ENCODE measurements at regions not wholly inside any gene's neighbourhood (a gene's known extent, or its start where the extent isn't known, plus 50 kb on each side); places are given as distances from the start of the nearest gene placed in this dataset.

DNA sequence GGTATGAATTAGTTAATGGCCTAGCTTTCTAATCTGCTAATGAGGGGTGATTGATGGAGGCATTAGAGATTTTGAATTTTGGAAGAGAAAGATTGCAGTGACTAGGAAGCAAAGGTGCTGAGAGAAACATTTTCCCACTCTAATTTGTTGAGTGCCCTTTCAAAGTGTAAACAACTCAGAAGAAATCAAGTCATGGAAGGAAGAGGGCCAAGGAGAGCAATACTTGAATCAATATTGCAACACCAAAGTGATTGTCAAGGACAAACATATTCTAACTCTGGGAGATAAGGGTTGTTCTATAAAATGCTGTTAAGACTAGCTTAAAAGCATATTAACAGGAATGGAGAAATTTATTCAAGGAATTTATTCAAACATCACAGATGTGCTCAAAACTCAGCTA, 182.7 kb upstream of the FERMT1 start:
- Histone ChIP-seq H3K4me3 (ENCODE audit: low read length) (no peak overlapping the region), H3K27me3 (ENCODE audit: control insufficient read depth in 1 of 2, insufficient read depth in 2 of 2, low read length in 2 of 2) (no peaks in the 10 kb centered on the region), H3K4me1 (ENCODE audit: insufficient read depth, low read length) (no peaks in the 10 kb centered on the region), H3K9me3 (ENCODE audit: control insufficient read depth in 1 of 2, insufficient read depth in 1 of 2, low read length in 2 of 2) (peaks cover 0 to 3% of the 10 kb centered on the region in 2 experiments), H3K27ac (ENCODE audit: low read depth in 1 of 2, low read length in 2 of 2) (no peak overlapping the region), H3K36me3 (ENCODE audit: insufficient read depth, low read length) (no peaks in the 10 kb centered on the region)
- H3K4me3 Mint-ChIP-seq = no peak overlapping the region
- intact Hi-C loops (cut with DNase I, micrococcal nuclease) = no loop called here
- no peaks in the 10 kb centered on the region for H3K36me3 Mint-ChIP-seq (ENCODE audit: low read depth)
- no peak overlapping the region for H3K27ac Mint-ChIP-seq
- H3K9me3 Mint-ChIP-seq = peaks cover 4% of the 10 kb centered on the region
- ChIA-PET CTCF (no interaction called here), POLR2A (no interaction called here)
- ATAC-seq (ENCODE audit: poor library complexity) = no peak
- H3K4me1 Mint-ChIP-seq (ENCODE audit: low read depth) = no peaks in the 10 kb centered on the region
- TF ChIP-seq, protein P1, sequence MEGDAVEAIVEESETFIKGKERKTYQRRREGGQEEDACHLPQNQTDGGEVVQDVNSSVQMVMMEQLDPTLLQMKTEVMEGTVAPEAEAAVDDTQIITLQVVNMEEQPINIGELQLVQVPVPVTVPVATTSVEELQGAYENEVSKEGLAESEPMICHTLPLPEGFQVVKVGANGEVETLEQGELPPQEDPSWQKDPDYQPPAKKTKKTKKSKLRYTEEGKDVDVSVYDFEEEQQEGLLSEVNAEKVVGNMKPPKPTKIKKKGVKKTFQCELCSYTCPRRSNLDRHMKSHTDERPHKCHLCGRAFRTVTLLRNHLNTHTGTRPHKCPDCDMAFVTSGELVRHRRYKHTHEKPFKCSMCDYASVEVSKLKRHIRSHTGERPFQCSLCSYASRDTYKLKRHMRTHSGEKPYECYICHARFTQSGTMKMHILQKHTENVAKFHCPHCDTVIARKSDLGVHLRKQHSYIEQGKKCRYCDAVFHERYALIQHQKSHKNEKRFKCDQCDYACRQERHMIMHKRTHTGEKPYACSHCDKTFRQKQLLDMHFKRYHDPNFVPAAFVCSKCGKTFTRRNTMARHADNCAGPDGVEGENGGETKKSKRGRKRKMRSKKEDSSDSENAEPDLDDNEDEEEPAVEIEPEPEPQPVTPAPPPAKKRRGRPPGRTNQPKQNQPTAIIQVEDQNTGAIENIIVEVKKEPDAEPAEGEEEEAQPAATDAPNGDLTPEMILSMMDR (IDR thresholded peaks at IDR 0.05) = no peak
- H3K27me3 Mint-ChIP-seq = no peaks in the 10 kb centered on the region
- DNase-seq = no peak

DNA sequence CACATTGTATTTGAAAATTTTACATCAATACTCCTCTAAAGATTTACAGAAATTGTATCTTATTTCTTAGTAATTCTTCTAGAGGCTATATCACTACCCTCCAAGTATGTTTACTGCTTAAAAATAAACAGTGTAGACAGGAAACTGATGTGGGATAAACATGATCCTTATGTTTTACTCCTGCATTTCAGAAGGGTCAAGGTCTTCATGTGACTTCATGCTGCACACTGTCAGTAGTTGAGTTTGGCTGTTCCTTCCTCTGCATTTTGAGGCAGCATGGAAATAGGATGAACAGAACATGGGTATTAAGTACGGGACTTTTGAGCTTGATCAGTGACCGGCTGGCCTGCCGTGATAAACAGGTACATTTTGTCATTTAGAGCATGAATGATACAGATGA, 179.2 kb upstream of the FERMT1 start:
- Mint-ChIP-seq H3K4me1 (ENCODE audit: low read depth) (no peaks in the 10 kb centered on the region), H3K4me3 (no peak overlapping the region), H3K27me3 (no peaks in the 10 kb centered on the region), H3K27ac (no peak overlapping the region), H3K36me3 (ENCODE audit: low read depth) (no peaks in the 10 kb centered on the region), H3K9me3 (no peaks in the 10 kb centered on the region)
- no peaks in the 10 kb centered on the region for H3K36me3 ChIP-seq (ENCODE audit: insufficient read depth, low read length)
- no peak for DNase-seq
- H3K9me3 ChIP-seq (ENCODE audit: control insufficient read depth in 1 of 2, insufficient read depth in 1 of 2, low read length in 2 of 2) = peaks cover 0 to 3% of the 10 kb centered on the region in 2 experiments
- POLR2A ChIA-PET = no interaction called here
- no peak overlapping the region for H3K27ac ChIP-seq (ENCODE audit: low read depth in 1 of 2, low read length in 2 of 2)
- no peak for ATAC-seq (ENCODE audit: poor library complexity)
- intact Hi-C loops (cut with DNase I, micrococcal nuclease) = no loop called here
- H3K4me1 ChIP-seq (ENCODE audit: insufficient read depth, low read length) = no peaks in the 10 kb centered on the region
- H3K27me3 ChIP-seq (ENCODE audit: control insufficient read depth in 1 of 2, insufficient read depth in 2 of 2, low read length in 2 of 2) = no peaks in the 10 kb centered on the region
- TF ChIP-seq, protein P1 (IDR thresholded peaks at IDR 0.05) = no peak
- CTCF ChIA-PET = no interaction called here
- no peak overlapping the region for H3K4me3 ChIP-seq (ENCODE audit: low read length)

DNA sequence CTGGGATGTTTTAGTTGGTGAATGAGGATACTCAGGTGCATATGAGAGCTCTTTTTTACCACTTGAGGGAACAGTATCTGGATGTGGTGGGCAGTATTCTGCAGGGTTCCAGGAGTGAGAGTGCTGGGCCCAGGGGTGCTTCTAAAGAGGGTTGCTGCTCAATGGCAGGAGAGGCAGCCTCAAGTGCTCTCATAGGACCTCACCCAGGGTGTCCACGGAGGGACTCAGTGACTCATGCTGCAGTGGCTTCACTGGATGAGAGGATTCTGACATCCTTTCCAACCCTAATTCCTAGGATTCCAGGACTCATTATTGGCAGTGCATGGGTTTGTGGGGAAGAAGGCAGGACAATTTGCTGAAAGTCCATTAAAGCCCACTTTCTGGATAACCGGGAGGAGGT, 176.6 kb upstream of the FERMT1 start:
- TF ChIP-seq, protein P1 (IDR thresholded peaks at IDR 0.05) = no peak
- Mint-ChIP-seq H3K36me3 (ENCODE audit: low read depth) (no peaks in the 10 kb centered on the region), H3K4me1 (ENCODE audit: low read depth) (no peaks in the 10 kb centered on the region), H3K27me3 (no peaks in the 10 kb centered on the region), H3K9me3 (no peaks in the 10 kb centered on the region), H3K4me3 (no peak overlapping the region), H3K27ac (no peak overlapping the region)
- ChIA-PET POLR2A (no interaction called here), CTCF (no interaction called here)
- no peak for DNase-seq
- Histone ChIP-seq H3K4me1 (ENCODE audit: insufficient read depth, low read length) (no peaks in the 10 kb centered on the region), H3K36me3 (ENCODE audit: insufficient read depth, low read length) (no peaks in the 10 kb centered on the region), H3K4me3 (ENCODE audit: low read length) (no peak overlapping the region), H3K9me3 (ENCODE audit: control insufficient read depth in 1 of 2, insufficient read depth in 1 of 2, low read length in 2 of 2) (peaks cover 0 to 3% of the 10 kb centered on the region in 2 experiments), H3K27me3 (ENCODE audit: control insufficient read depth in 1 of 2, insufficient read depth in 2 of 2, low read length in 2 of 2) (no peaks in the 10 kb centered on the region), H3K27ac (ENCODE audit: low read depth in 1 of 2, low read length in 2 of 2) (no peak overlapping the region)
- ATAC-seq (ENCODE audit: poor library complexity) = no peak
- intact Hi-C loops (cut with DNase I, micrococcal nuclease) = no loop called here
